ENCODE measurements at regions not wholly inside any gene's neighbourhood (a gene's known extent, or its start where the extent isn't known, plus 50 kb on each side); places are given as distances from the start of the nearest gene placed in this dataset.
"Not testable (repeated sequence)": the region's sequence is repeated elsewhere in the genome, so short reads cannot be mapped to it uniquely, and the experiment has no call there.

GRCh38 chr1:55865778-55866177 lies 650.6 kb upstream of the USP24 start:
- not testable (repeated sequence) for H3K4me3 Mint-ChIP-seq; H3K9me3 Mint-ChIP-seq; DNase-seq; H3K36me3 Mint-ChIP-seq (ENCODE audit: insufficient read depth); ATAC-seq (replicated peaks); H3K4me1 Mint-ChIP-seq (ENCODE audit: low read depth in 2 of 2); H3K27me3 Mint-ChIP-seq; H3K27ac Mint-ChIP-seq

- Mint-ChIP-seq H3K27ac (no peak overlapping the region), H3K4me1 (ENCODE audit: low read depth in 2 of 2) (no peaks in the 10 kb centered on the region), H3K36me3 (ENCODE audit: insufficient read depth) (no peaks in the 10 kb centered on the region)
Observed at GRCh38 chr1:55864251-55864650, 649.1 kb upstream of the USP24 start.

GRCh38 chr1:55861676-55862340 lies 646.6 kb upstream of the USP24 start:
- Mint-ChIP-seq H3K4me1 (ENCODE audit: low read depth in 2 of 2) (no peaks in the 10 kb centered on the region), H3K36me3 (ENCODE audit: insufficient read depth) (no peaks in the 10 kb centered on the region), H3K27me3 (peaks cover 4 to 6% of the 10 kb centered on the region in 2 donors), H3K4me3 (no peak overlapping the region), H3K27ac (no peak overlapping the region), H3K9me3 (no peaks in the 10 kb centered on the region)
- DNase-seq, result no peak
- ATAC-seq (replicated peaks), result no peak

More at GRCh38 chr1:55864251-55864650, 649.1 kb upstream of the USP24 start:
- ATAC-seq (replicated peaks) (no peak), DNase-seq (no peak)
- Mint-ChIP-seq H3K27me3 (peaks cover 0 to 6% of the 10 kb centered on the region in 2 donors), H3K4me3 (no peak overlapping the region), H3K9me3 (no peaks in the 10 kb centered on the region)

GRCh38 chr1:55860798-55861519 lies 645.8 kb upstream of the USP24 start:
- H3K27ac Mint-ChIP-seq, result no peak overlapping the region
- peaks cover 4 to 6% of the 10 kb centered on the region in 2 donors for H3K27me3 Mint-ChIP-seq
- no peaks in the 10 kb centered on the region for H3K36me3 Mint-ChIP-seq (ENCODE audit: insufficient read depth)
- no peaks in the 10 kb centered on the region for H3K9me3 Mint-ChIP-seq
- H3K4me3 Mint-ChIP-seq, result no peak overlapping the region
- ATAC-seq (replicated peaks) (no peak), DNase-seq (no peak)
- no peaks in the 10 kb centered on the region for H3K4me1 Mint-ChIP-seq (ENCODE audit: low read depth in 2 of 2)

GRCh38 chr1:55860326-55860725 lies 645.2 kb upstream of the USP24 start:
- no peaks in the 10 kb centered on the region for H3K36me3 Mint-ChIP-seq (ENCODE audit: insufficient read depth)
- no peak for DNase-seq
- no peak overlapping the region for H3K27ac Mint-ChIP-seq
- no peaks in the 10 kb centered on the region for H3K9me3 Mint-ChIP-seq
- H3K4me3 Mint-ChIP-seq, result no peak overlapping the region
- peaks cover 4 to 6% of the 10 kb centered on the region in 2 donors for H3K27me3 Mint-ChIP-seq
- H3K4me1 Mint-ChIP-seq (ENCODE audit: low read depth in 2 of 2), result no peaks in the 10 kb centered on the region
- no peak for ATAC-seq (replicated peaks)

- ATAC-seq (replicated peaks) (no peak), DNase-seq (no peak)
- Mint-ChIP-seq H3K9me3 (no peaks in the 10 kb centered on the region), H3K27me3 (peaks cover 10 to 24% of the 10 kb centered on the region in 2 donors), H3K27ac (no peak overlapping the region), H3K36me3 (ENCODE audit: insufficient read depth) (no peaks in the 10 kb centered on the region), H3K4me3 (no peak overlapping the region), H3K4me1 (ENCODE audit: low read depth in 2 of 2) (no peaks in the 10 kb centered on the region)
Observed at GRCh38 chr1:55854911-55855310, 639.7 kb upstream of the USP24 start.

- Mint-ChIP-seq H3K27ac (no peak overlapping the region), H3K36me3 (ENCODE audit: insufficient read depth) (no peaks in the 10 kb centered on the region), H3K9me3 (peaks cover 0 to 1% of the 10 kb centered on the region in 2 donors), H3K4me1 (ENCODE audit: low read depth in 2 of 2) (no peaks in the 10 kb centered on the region), H3K4me3 (no peak overlapping the region), H3K27me3 (peaks cover 6 to 20% of the 10 kb centered on the region in 2 donors)
- DNase-seq (no peak), ATAC-seq (replicated peaks) (no peak)
Observed at GRCh38 chr1:55848906-55849305, 633.7 kb upstream of the USP24 start.

- Mint-ChIP-seq H3K27ac (no peak overlapping the region), H3K27me3 (peaks cover 3 to 6% of the 10 kb centered on the region in 2 donors), H3K9me3 (peaks cover 0 to 1% of the 10 kb centered on the region in 2 donors), H3K4me3 (no peak overlapping the region), H3K4me1 (ENCODE audit: low read depth in 2 of 2) (no peaks in the 10 kb centered on the region), H3K36me3 (ENCODE audit: insufficient read depth) (no peaks in the 10 kb centered on the region)
- ATAC-seq (replicated peaks), result no peak
- no peak for DNase-seq
Observed at GRCh38 chr1:55846051-55846450, 630.9 kb upstream of the USP24 start.

- ATAC-seq (replicated peaks) (no peak), DNase-seq (no peak)
- H3K9me3 Mint-ChIP-seq, result peaks cover 0 to 1% of the 10 kb centered on the region in 2 donors
- no peaks in the 10 kb centered on the region for H3K4me1 Mint-ChIP-seq (ENCODE audit: low read depth in 2 of 2)
- no peak overlapping the region for H3K27ac Mint-ChIP-seq
- no peaks in the 10 kb centered on the region for H3K27me3 Mint-ChIP-seq
- H3K36me3 Mint-ChIP-seq (ENCODE audit: insufficient read depth), result no peaks in the 10 kb centered on the region
- H3K4me3 Mint-ChIP-seq, result no peak overlapping the region
Observed at GRCh38 chr1:55844322-55844721, 629.2 kb upstream of the USP24 start.

GRCh38 chr1:55839626-55840025 lies 624.5 kb upstream of the USP24 start:
- ATAC-seq (replicated peaks) (no peak), DNase-seq (no peak)
- Mint-ChIP-seq H3K4me1 (ENCODE audit: low read depth in 2 of 2) (no peaks in the 10 kb centered on the region), H3K27ac (no peak overlapping the region), H3K9me3 (no peaks in the 10 kb centered on the region), H3K36me3 (ENCODE audit: insufficient read depth) (no peaks in the 10 kb centered on the region), H3K27me3 (peaks cover 0 to 6% of the 10 kb centered on the region in 2 donors), H3K4me3 (no peak overlapping the region)

GRCh38 chr1:55839221-55839620 lies 624.1 kb upstream of the USP24 start:
- no peak overlapping the region for H3K27ac Mint-ChIP-seq
- H3K27me3 Mint-ChIP-seq, result peaks cover 1 to 6% of the 10 kb centered on the region in 2 donors
- H3K4me3 Mint-ChIP-seq, result no peak overlapping the region
- no peak for DNase-seq
- ATAC-seq (replicated peaks), result no peak
- H3K9me3 Mint-ChIP-seq, result no peaks in the 10 kb centered on the region
- no peaks in the 10 kb centered on the region for H3K36me3 Mint-ChIP-seq (ENCODE audit: insufficient read depth)
- H3K4me1 Mint-ChIP-seq (ENCODE audit: low read depth in 2 of 2), result no peaks in the 10 kb centered on the region

- H3K36me3 Mint-ChIP-seq (ENCODE audit: insufficient read depth), result no peaks in the 10 kb centered on the region
- no peaks in the 10 kb centered on the region for H3K9me3 Mint-ChIP-seq
- H3K4me3 Mint-ChIP-seq, result no peak overlapping the region
- no peaks in the 10 kb centered on the region for H3K4me1 Mint-ChIP-seq (ENCODE audit: low read depth in 2 of 2)
- no peak for ATAC-seq (replicated peaks)
- DNase-seq, result no peak
- no peak overlapping the region for H3K27ac Mint-ChIP-seq
- peaks cover 6 to 9% of the 10 kb centered on the region in 2 donors for H3K27me3 Mint-ChIP-seq
Observed at GRCh38 chr1:55836086-55836485, 620.9 kb upstream of the USP24 start.

GRCh38 chr1:55833529-55834091 lies 618.4 kb upstream of the USP24 start:
- no peak for ATAC-seq (replicated peaks)

GRCh38 chr1:55831759-55832158 lies 616.6 kb upstream of the USP24 start:
- ATAC-seq (replicated peaks), result no peak
- Mint-ChIP-seq H3K36me3 (ENCODE audit: insufficient read depth) (no peaks in the 10 kb centered on the region), H3K4me1 (ENCODE audit: low read depth in 2 of 2) (no peaks in the 10 kb centered on the region), H3K27ac (no peak overlapping the region), H3K9me3 (peaks cover 0 to 3% of the 10 kb centered on the region in 2 donors), H3K27me3 (peaks cover 0 to 9% of the 10 kb centered on the region in 2 donors), H3K4me3 (no peak overlapping the region)
- DNase-seq, result no peak

More at GRCh38 chr1:55833529-55834091, 618.4 kb upstream of the USP24 start:
- no peaks in the 10 kb centered on the region for H3K4me1 Mint-ChIP-seq (ENCODE audit: low read depth in 2 of 2)
- H3K27ac Mint-ChIP-seq, result no peak overlapping the region
- H3K9me3 Mint-ChIP-seq, result no peaks in the 10 kb centered on the region
- H3K36me3 Mint-ChIP-seq (ENCODE audit: insufficient read depth), result no peaks in the 10 kb centered on the region
- no peak overlapping the region for H3K4me3 Mint-ChIP-seq
- H3K27me3 Mint-ChIP-seq, result peaks cover 4 to 9% of the 10 kb centered on the region in 2 donors
- DNase-seq, result no peak

Data from effector memory CD8-positive, alpha-beta T cell (primary cell).